ENCODE measurements at regions not wholly inside any gene's neighbourhood (a gene's known extent, or its start where the extent isn't known, plus 50 kb on each side); places are given as distances from the start of the nearest gene placed in this dataset.
A peak's percentile ranks its signal among the peaks of the same experiment; 100 is the strongest.

DNA sequence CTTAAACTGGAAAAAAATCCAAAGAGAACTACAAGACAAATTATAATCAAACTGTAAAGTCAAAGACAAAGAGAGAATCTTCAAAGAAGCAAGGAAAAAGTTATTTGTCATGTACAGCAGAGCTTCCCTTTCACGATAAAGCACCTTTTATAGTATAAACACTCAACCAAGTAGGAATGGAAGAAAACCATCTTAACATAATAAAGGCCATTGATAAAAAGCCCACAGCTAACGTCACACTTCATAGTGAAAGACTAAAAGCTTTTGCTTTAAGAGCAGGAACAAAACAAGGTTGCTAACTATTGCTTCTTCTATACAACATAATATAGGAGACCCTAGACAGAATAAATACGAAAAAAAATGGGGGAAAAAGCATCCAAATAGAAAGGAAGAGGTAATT is 595.7 kb upstream of the POU3F4 start:
- DNase-seq (ENCODE audit: low read depth): no peak
- TF ChIP-seq, protein P1, sequence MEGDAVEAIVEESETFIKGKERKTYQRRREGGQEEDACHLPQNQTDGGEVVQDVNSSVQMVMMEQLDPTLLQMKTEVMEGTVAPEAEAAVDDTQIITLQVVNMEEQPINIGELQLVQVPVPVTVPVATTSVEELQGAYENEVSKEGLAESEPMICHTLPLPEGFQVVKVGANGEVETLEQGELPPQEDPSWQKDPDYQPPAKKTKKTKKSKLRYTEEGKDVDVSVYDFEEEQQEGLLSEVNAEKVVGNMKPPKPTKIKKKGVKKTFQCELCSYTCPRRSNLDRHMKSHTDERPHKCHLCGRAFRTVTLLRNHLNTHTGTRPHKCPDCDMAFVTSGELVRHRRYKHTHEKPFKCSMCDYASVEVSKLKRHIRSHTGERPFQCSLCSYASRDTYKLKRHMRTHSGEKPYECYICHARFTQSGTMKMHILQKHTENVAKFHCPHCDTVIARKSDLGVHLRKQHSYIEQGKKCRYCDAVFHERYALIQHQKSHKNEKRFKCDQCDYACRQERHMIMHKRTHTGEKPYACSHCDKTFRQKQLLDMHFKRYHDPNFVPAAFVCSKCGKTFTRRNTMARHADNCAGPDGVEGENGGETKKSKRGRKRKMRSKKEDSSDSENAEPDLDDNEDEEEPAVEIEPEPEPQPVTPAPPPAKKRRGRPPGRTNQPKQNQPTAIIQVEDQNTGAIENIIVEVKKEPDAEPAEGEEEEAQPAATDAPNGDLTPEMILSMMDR (IDR thresholded peaks at IDR 0.05; ENCODE audit: control insufficient read depth, extremely low read depth, insufficient read depth): no peak
- H3K4me3 ChIP-seq (ENCODE audit: low read depth, low read length): no peak overlapping the region

DNA sequence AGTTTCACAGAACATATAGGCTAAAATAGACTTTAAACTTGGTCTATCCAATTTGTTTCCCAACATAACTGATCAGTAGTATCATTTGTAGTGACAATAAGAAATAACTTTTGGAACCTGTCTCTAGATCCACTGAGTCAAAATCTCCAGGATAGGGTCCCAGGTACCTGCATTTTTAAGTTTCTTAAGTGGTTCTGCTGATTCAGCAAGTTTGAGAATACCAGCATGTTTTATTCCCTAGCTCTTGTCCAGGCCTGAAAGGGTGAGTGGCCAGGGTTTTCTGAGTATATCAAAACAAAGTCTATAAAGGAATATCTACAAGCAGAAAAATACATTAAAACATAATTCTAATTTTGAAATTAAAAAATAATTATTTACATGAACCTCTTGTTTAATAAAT is 573.1 kb upstream of the POU3F4 start:
- no peak for DNase-seq (ENCODE audit: low read depth)
- TF ChIP-seq, protein P1 (IDR thresholded peaks at IDR 0.05; ENCODE audit: control insufficient read depth, extremely low read depth, insufficient read depth): no peak
- H3K4me3 ChIP-seq (ENCODE audit: low read depth, low read length): no peak overlapping the region

DNA sequence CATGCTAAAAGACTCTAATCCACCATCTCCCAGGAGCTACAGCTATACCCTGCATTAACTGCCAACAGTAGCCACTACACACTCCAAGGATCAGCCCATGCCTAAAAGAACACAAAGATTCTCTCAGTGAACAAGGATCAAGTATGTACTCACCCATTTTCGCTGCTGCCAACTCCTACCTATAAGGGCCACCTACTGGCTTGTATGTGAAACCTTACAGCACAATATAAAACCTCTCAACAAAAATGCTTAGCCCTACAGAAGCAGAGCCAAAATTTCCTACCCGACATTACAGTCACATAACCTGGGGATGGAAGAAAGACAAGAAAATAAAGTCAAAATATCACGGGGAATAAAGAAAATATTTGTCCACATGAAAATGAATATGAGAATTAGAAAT is 562.8 kb upstream of the POU3F4 start:
- H3K4me3 ChIP-seq (ENCODE audit: low read depth, low read length): no peak overlapping the region
- no peak for DNase-seq (ENCODE audit: low read depth)
- TF ChIP-seq, protein P1 (IDR thresholded peaks at IDR 0.05; ENCODE audit: control insufficient read depth, extremely low read depth, insufficient read depth): peak; percentile 32

DNA sequence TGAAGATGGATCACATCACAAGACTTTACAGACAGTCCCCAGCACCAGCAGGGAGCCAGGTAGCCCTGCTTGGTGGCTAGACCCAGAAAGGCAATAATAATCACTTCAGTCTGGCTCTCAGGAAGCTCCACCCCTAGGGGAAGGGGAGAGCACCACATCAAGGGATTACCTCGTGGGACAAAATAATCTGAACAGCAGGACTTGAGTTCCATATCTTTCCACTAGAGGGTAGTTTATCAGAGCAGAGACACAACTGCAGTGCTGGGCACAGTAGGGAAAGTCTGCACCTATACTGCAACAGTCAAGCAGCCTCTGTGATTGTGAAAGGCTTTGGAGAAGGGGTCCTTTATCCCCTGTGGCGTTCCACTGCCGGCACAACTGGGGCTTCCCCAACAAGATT is 547.0 kb upstream of the POU3F4 start:
- no peak for DNase-seq (ENCODE audit: low read depth)
- TF ChIP-seq, protein P1 (IDR thresholded peaks at IDR 0.05; ENCODE audit: control insufficient read depth, extremely low read depth, insufficient read depth): no peak
- H3K4me3 ChIP-seq (ENCODE audit: low read depth, low read length): no peak overlapping the region

DNA sequence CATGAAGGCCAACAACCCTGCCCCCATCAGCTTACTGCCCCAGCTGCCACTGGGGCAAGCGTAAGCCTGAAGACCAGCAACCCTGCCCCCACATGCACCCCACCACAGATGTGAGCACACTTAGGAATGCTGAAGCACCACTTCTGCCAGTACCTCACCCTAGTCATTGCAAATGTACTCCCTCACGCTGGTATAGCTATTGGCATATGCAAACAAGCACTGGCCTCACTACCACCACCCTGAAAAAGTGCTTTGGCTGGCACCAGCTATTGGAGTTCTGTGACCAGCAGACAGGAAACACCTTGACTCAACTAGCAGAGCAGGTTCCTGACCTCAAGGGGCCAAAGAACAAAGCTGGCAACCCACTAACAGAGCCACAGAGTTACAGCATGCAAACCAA is 534.4 kb upstream of the POU3F4 start:
- TF ChIP-seq, protein P1 (IDR thresholded peaks at IDR 0.05; ENCODE audit: control insufficient read depth, extremely low read depth, insufficient read depth): no peak
- no peak overlapping the region for H3K4me3 ChIP-seq (ENCODE audit: low read depth, low read length)
- DNase-seq (ENCODE audit: low read depth): no peak

DNA sequence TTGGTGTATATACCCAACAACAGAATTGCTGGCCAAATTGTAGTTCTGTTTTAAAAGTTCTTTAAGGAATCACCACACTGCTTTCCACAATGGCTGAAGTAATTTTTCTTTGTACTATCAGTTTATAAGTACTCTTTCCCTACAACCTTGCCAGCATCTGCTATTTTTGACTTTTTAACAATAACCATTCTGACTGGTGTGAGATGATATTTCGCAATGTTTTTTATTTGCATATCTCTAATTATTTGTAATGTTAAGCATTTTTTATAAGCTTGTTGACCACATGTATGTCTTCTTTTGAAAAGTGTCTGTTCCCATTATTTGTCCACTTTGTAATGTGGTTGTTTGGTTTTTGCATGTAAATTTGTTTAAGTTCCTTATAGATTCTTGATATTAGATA is 509.9 kb upstream of the POU3F4 start:
- H3K4me3 ChIP-seq (ENCODE audit: low read depth, low read length): no peak overlapping the region
- TF ChIP-seq, protein P1 (IDR thresholded peaks at IDR 0.05; ENCODE audit: control insufficient read depth, extremely low read depth, insufficient read depth): no peak
- no peak for DNase-seq (ENCODE audit: low read depth)

DNA sequence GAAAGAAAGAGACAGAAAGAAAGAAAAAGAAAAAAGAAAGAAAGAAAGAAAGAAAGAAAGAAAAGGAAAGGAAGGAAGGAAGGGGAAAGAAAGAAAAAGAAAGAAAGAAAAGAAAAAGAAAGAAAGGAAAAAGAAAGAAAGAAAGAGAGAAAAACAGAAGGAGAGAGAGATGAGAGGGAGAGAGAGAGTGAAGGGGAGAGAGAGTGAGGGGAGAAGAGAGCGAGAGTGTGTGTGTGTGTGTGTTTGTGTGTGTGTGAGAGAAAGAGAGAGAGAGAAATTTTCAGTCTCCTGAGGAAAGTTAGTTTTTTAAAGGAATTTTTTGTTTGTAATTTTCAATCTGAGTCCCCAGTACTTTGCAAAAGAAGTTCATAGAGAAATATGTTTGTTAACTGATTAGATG is 504.1 kb upstream of the POU3F4 start:
- no peak overlapping the region for H3K4me3 ChIP-seq (ENCODE audit: low read depth, low read length)
- TF ChIP-seq, protein P1 (IDR thresholded peaks at IDR 0.05; ENCODE audit: control insufficient read depth, extremely low read depth, insufficient read depth): no peak

More for the DNA sequence above, 504.1 kb upstream of the POU3F4 start:
- DNase-seq (ENCODE audit: low read depth): no peak

All from LNCaP clone FGC (cell line).